HG02938 (cell line): ENCODE measurements at regions not wholly inside any gene's neighbourhood (a gene's known extent, or its start where the extent isn't known, plus 50 kb on each side); places are given as distances from the start of the nearest gene placed in this dataset.
A peak's percentile ranks its signal among the peaks of the same experiment; 100 is the strongest.

Experiments
- ATAC-seq: cut with Tn5 transposase; IDR thresholded peaks from one replicate; pipeline ENCODE4 v1.9.1; 2021; ENCODE audit warnings: mild to moderate bottlenecking, moderate library complexity; ENCODE audit not compliant: unreplicated experiment

DNA sequence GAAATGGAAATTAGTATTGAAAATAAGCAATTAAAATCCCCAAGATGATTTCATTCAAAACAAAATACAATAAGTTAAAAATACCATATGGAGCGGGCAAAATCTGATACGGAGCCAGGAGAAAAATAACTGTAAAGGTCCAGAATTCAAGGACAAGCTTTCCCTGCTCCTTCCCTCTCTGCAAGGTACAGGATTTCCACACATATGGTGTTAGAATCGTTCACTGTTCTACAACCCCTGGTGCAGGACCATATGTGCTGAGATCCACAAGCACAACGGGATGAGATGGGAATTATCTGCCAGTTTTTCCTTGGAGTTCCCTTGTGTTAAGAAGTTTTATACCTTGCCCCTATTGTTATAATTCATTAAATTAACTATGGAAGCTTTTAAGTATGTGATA, 94.7 kb upstream of the DMAC1 start:
- ATAC-seq, result no peak

DNA sequence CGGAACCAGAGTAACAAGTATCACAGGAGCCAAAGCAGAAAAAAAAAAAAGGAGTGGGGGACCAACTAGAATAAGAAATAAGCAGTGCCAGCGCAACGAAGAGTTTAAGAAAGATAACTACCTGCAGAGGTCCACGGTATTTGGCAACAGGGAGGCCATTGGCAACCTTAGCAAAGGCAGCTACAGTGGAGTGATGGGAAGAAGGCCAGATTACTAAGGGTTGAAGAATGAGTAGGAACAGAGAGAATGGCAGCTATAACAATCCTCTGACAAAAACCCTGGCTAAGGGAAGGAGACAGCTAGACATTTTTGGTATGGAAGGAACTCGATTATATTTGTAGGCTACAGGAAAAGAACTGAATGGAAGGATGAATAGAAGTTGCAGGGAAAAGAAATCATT, 93.4 kb upstream of the DMAC1 start:
- ATAC-seq, result no peak

DNA sequence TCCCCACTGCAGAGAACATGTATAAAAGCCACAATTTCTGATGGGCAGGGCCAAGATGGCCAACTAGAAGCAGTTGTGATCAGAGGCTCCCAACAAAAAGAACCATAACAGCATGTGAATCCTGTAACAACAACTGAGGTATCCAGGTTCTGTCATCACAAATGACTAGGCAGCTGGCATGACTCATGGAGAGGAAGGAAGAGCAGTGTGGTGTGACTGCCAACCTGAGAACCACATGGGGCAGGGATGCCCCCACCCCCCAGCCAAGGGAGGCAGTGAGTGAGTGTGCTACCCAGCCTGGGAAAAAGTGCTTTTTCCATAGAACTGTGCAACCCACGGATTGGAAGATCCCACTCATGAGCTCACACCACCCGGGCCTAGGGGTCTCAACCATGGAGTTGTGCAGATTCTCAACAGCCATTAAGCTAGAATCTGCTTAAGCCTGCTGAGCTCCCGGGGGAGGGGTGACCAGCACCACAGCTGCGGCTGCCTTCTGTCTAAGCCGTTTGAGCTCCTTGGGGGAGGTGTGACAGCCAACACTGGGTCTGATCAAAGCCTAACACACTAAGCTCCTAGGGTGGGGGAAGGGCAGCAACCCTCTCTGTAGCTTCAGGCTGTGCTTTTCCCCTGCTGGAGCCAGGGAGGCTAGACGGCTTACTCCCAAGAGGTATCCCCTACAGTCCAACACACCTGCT, 80.1 kb upstream of the DMAC1 start:
- peak; percentile 53 for ATAC-seq

DNA sequence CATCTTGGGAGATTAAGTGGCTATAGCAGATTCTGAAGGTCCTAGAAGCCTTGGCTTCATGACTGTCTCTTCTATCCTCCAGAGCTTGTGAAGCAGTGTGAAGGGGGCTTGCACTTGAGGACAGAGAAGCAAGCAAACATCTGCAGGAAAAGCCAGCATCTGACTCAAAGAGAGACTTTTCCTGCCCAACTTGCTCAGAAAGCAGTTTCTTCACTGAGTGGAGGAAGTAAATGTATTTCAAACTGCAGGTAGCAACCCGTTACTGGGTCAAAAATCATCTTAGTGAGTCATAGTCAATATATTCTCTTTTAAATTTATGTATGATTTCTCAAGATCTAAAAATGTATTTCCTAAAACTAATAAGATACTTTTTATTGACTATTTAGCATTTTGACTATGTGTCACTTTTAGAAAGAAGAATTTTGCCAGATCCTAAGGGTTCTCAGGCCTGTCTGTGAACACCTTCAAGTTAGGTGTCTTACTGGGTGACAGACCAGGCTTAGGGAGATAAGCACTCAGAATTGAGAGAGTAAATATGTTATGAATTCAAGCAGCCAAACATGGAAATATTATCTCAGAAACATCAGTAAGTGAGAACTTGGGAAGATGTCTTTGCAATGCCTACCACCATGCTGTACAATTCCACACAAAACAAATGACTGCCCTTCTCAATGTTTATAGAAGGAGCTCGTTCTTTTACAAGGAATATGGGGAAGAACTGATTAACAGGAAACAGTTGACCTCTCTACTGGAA, 72.6 kb upstream of the DMAC1 start:
- no peak for ATAC-seq

DNA sequence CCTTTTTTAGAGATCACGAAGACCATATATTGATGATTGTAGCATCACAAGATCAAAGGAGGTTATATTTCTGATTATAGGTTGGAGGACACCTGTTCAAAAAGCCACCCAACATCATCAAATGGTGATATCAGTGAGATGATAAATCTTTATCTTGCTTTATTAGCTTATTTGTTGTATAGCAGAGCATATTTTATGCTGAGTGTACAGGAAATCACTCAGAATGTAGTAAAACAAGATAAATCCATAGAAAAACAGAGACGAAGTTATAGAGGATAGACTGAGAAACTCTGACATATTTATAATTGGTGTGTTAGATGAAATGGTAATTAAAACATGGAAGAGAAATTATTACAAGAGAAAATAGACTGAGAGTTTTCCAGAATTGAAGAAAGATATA, 69.8 kb upstream of the DMAC1 start:
- no peak for ATAC-seq

DNA sequence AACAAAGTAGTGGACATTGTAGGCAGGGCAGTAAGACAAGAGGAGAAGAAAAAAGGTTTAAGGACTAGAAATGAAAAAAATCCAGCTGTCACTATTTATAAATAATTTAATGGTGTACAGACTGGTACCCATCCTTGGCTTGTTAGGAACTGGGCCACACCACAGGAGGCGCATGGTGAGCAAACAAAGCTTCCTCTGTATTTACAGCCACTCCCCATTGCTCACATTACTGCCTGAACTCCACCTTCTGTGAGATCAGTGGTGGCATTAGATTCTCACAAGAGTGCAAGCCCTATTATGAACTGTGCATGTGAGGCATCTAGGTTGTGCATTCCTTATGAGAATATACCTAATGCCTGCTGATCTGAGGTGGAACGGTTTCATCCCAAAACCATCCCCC, 62.6 kb upstream of the DMAC1 start:
- ATAC-seq, result no peak

DNA sequence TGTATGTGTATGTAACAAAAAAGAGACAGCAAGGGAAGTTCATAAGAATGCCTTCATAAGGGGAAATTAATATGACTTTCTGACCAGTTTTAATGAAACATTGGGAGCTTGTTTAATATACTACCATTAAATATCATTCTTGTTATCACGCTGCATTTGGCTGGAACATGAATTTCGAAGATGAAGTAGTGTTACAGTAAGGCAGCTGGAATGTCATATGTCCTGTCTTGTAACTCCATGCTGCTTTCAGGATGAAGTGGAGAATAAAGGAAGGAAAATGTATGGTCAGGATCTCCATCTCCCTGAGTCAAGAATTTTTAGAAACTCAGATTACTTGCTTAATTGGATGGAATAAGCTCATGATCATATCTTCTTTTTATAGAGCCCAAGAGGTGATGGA, 61.5 kb upstream of the DMAC1 start:
- ATAC-seq, result no peak

DNA sequence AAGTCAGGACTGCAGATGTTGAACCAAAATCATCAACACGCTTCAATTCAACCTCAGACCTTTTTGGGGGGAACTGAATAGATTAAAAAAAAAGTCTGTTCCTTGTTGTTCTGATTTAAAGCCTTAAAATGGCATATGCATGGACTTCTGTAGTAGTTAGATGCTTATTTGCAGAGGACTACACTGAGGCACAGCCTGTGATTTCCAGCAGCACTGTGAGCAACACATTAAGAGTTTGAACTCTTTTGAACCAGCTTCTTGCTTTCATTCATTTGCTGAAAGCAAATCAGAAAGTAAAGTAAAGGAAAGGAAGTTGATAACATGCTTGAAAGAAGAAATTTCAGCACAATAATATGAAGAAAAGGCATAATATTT, 60.7 kb upstream of the DMAC1 start:
- no peak for ATAC-seq

DNA sequence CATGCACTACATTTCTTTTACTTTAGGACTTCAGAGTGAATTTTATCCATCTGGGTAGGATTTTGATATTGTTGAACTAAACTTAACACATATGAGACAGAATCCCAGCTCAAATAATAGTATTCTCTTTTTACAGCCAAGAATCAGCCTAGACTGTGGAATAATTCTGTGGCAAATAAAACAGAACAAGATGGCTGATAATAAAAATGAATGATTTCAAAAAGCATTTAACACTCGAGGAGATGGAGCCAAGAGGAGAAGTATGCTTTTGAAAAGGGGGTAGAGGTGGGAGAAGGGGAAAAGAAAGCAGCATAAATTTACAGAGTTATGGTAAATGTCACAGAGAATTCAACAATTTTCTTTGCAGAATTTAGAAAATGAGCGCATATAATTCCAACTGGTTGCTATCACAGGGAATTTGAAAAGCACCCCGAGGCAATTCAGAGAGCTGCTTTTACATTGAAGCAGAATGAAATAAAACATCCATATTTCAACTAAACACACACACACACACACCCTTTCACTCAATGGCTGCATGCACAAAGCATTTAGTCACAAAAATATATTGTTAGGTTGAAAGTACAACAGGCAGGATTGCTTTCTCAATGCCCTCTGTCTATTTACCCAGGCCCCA, 60.2 kb upstream of the DMAC1 start:
- ATAC-seq, result no peak

DNA sequence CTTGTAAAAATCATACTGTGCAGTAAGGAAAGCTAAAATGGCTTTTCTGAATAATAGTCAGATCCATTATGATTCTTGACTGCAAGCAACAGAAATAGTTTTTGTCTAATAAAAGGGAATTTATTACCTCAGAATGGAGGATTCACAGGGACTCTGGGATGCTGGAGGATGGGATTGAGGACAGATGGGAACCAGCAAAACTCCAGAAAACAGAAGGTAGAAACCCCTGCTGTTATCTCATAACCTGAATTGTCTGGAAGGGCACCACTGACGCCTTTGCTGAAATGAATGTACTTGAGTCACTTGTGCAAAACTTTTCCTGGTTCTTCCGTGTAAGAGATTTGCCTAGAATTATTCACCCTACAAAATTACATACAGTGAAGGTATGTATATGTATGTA, 58.6 kb upstream of the DMAC1 start:
- ATAC-seq, result no peak

DNA sequence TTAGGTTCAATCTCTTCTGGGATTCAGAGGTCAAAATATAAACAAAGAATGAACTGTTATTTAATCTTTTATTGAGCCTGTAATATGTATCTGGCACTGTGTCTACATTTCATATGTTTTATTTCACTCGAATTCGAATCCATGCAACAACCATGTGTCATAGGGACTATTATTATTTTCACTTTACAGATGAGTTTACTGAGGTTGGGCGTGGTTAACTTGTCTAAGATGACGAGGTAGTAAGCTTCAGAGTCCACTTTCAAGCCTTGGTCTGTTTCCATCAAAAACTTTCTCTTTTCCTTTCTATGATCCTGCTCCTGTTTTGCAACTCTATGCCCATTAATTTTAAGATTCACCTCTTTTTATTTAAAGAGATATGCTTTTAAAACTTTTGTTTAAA, 55.2 kb upstream of the DMAC1 start:
- ATAC-seq, result no peak
